Glomerular endothelial cell (primary cell): ENCODE measurements at regions not wholly inside any gene's neighbourhood (a gene's known extent, or its start where the extent isn't known, plus 50 kb on each side); places are given as distances from the start of the nearest gene placed in this dataset.

Experiments used
- DNase-seq: peaks from one replicate; pipeline ENCODE4 v3.0.0-alpha.2; 2011; ENCODE audit warnings: low read depth, low spot score; ENCODE audit errors: extremely low read depth

- DNase-seq = no peak
Observed at GRCh38 chr13:72129117-72129516, 262.1 kb upstream of the DACH1 start.

GRCh38 chr13:72127031-72127430, 260.0 kb upstream of the DACH1 start:
- DNase-seq = no peak

GRCh38 chr13:72126424-72126823, 259.4 kb upstream of the DACH1 start:
- no peak for DNase-seq

- DNase-seq = no peak
Observed at GRCh38 chr13:72125561-72125960, 258.6 kb upstream of the DACH1 start.

GRCh38 chr13:72122661-72123255, 255.8 kb upstream of the DACH1 start:
- no peak for DNase-seq

- no peak for DNase-seq
Observed at GRCh38 chr13:72121466-72121865, 254.5 kb upstream of the DACH1 start.

GRCh38 chr13:72120632-72121031, 253.6 kb upstream of the DACH1 start:
- DNase-seq = no peak

- DNase-seq = no peak
Observed at GRCh38 chr13:72113931-72114330, 246.9 kb upstream of the DACH1 start.

GRCh38 chr13:72113076-72113475, 246.1 kb upstream of the DACH1 start:
- no peak for DNase-seq

- DNase-seq = no peak
Observed at GRCh38 chr13:72112216-72112615, 245.2 kb upstream of the DACH1 start.

- DNase-seq = no peak
Observed at GRCh38 chr13:72109863-72110262, 242.9 kb upstream of the DACH1 start.

GRCh38 chr13:72104656-72105180, 237.7 kb upstream of the DACH1 start:
- DNase-seq = no peak

- DNase-seq = no peak
Observed at GRCh38 chr13:72101768-72102400, 234.9 kb upstream of the DACH1 start.

- no peak for DNase-seq
Observed at GRCh38 chr13:72100339-72100738, 233.3 kb upstream of the DACH1 start.

- DNase-seq = no peak
Observed at GRCh38 chr13:72097568-72097967, 230.6 kb upstream of the DACH1 start.

GRCh38 chr13:72093262-72093661, 226.3 kb upstream of the DACH1 start:
- DNase-seq = no peak

GRCh38 chr13:72074663-72075062, 207.7 kb upstream of the DACH1 start:
- DNase-seq = no peak

GRCh38 chr13:72072261-72072660, 205.3 kb upstream of the DACH1 start:
- no peak for DNase-seq

- DNase-seq = no peak
Observed at GRCh38 chr13:72071713-72072112, 204.7 kb upstream of the DACH1 start.

GRCh38 chr13:72062566-72062965, 195.6 kb upstream of the DACH1 start:
- DNase-seq = peak; percentile 5

GRCh38 chr13:72061613-72062012, 194.6 kb upstream of the DACH1 start:
- DNase-seq = no peak

- DNase-seq = no peak
Observed at GRCh38 chr13:72050251-72050650, 183.2 kb upstream of the DACH1 start.

- DNase-seq = no peak
Observed at GRCh38 chr13:72043366-72043765, 176.4 kb upstream of the DACH1 start.
